CD4-positive, CD25-positive, alpha-beta regulatory T cell (primary cell): ENCODE measurements at regions not wholly inside any gene's neighbourhood (a gene's known extent, or its start where the extent isn't known, plus 50 kb on each side); places are given as distances from the start of the nearest gene placed in this dataset.
"Not testable (repeated sequence)": the region's sequence is repeated elsewhere in the genome, so short reads cannot be mapped to it uniquely, and the experiment has no call there.

Experiments
- ATAC-seq, 2 donors: fragments of 150-1000 bp; cut with Tn5 transposase; one replicate each; pipeline ENCODE4 v1.10.0; 2021; ENCODE audit warnings: low read depth in 2 of 2, moderate number of reproducible peaks in 2 of 2, moderate library complexity in 1 of 2
- DNase-seq, 3 donors: peaks; one replicate each; pipeline versions ENCODE4 v3.0.0 to v3.0.0-alpha.2; 2012 to 2022; ENCODE audit warnings: mixed read lengths in 1 of 3
- H3K27ac ChIP-seq: one replicate; pipeline ENCODE4 v1.7.0; 2013; ENCODE audit warnings: mild to moderate bottlenecking, low read length; ENCODE audit not compliant: insufficient read depth, poor library complexity, severe bottlenecking
- H3K27me3 ChIP-seq: one replicate; pipeline ENCODE4 v1.7.0; 2013; ENCODE audit warnings: low read length; ENCODE audit not compliant: control insufficient read depth, insufficient read depth
- H3K36me3 ChIP-seq: one replicate; pipeline ENCODE4 v1.7.0; 2013; ENCODE audit warnings: mild to moderate bottlenecking, low read length, moderate library complexity; ENCODE audit not compliant: control insufficient read depth, insufficient read depth
- H3K4me1 ChIP-seq: 2 replicates; pipeline ENCODE4 v1.7.0; 2013; ENCODE audit warnings: mild to moderate bottlenecking, low read length; ENCODE audit not compliant: insufficient read depth, control insufficient read depth, poor library complexity, severe bottlenecking
- H3K4me3 ChIP-seq: one replicate; pipeline ENCODE4 v1.7.0; 2013; ENCODE audit warnings: low read depth, mild to moderate bottlenecking, low read length, moderate library complexity
- H3K9me3 ChIP-seq, 2 experiments: 1 replicate in 1 of 2; 2 replicates in 1 of 2; pipeline ENCODE4 v1.7.0; 2013; ENCODE audit warnings: low read length in 2 of 2, mild to moderate bottlenecking in 1 of 2, moderate library complexity in 1 of 2; ENCODE audit not compliant: control insufficient read depth in 2 of 2
- H3K27ac Mint-ChIP-seq, 3 donors: one replicate each; pipeline ENCODE4 v1.8.0; 2020 to 2022; ENCODE audit warnings: mild to moderate bottlenecking in 3 of 3, mixed read lengths in 3 of 3, moderate library complexity in 2 of 3
- H3K27me3 Mint-ChIP-seq: one replicate; pipeline ENCODE4 v1.8.0; 2022; ENCODE audit warnings: mild to moderate bottlenecking, mixed read lengths
- H3K36me3 Mint-ChIP-seq: one replicate; pipeline ENCODE4 v1.8.0; 2020; ENCODE audit warnings: mixed read lengths
- H3K4me1 Mint-ChIP-seq, 4 donors: one replicate each; pipeline ENCODE4 v1.8.0; 2020 to 2022; ENCODE audit warnings: mixed read lengths in 4 of 4, mild to moderate bottlenecking in 1 of 4
- H3K4me3 Mint-ChIP-seq, 4 donors: one replicate each; pipeline ENCODE4 v1.8.0; 2020 to 2022; ENCODE audit warnings: mild to moderate bottlenecking in 4 of 4, mixed read lengths in 4 of 4, moderate library complexity in 3 of 4
- H3K9me3 Mint-ChIP-seq, 7 donors: one replicate each; pipeline ENCODE4 v1.8.0; 2020 to 2022; ENCODE audit warnings: mixed read lengths in 7 of 7, mild to moderate bottlenecking in 3 of 7, moderate library complexity in 2 of 7

DNA sequence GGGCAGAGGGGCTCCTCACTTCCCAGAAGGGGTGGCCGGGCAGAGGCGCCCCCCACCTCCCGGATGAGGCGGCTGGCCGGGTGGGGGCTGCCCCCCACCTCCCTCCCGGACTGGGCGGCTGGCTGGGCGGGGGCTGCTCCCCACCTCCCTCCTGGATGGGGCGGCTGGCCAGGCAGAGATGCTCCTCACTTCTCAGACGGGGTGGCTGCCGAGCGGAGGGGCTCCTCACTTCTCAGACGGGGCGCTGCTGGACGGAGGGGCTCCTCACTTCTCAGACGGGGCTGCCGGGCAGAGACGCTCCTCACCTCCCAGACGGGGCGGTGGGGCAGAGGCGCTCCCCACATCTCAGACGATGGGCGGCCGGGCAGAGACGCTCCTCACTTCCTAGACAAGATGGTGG is 573.3 kb downstream of the C6orf118 start:
- H3K4me3 Mint-ChIP-seq, H3K4me3 ChIP-seq, ATAC-seq, H3K4me1 ChIP-seq, H3K4me1 Mint-ChIP-seq, H3K36me3 Mint-ChIP-seq, H3K9me3 ChIP-seq, H3K27ac Mint-ChIP-seq, H3K27me3 ChIP-seq, DNase-seq, H3K27ac ChIP-seq, H3K27me3 Mint-ChIP-seq, H3K36me3 ChIP-seq: not testable (repeated sequence)
- peaks cover 0 to 16% (median 7%) of the 10 kb centered on the region in 7 donors for H3K9me3 Mint-ChIP-seq

DNA sequence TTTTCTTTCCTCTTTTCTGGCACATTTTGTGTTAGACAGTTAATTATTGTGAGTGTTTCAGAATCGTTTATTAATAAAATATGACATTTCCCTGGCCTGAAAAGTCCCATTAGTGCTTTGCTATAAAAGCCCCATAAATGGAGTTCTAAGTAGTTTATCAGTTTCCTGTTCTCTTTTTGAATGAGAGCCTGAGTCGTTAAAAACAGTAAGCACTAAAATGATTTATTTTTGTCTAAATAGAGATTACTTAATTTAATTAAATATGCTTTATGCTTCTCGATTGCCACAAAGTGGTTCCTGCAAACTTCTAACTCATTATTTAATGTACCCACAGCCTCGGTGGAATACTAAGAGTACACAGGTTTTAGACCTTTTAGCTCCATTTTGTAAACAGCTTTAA is 577.9 kb downstream of the C6orf118 start:
- DNase-seq = no peak
- no peaks in the 10 kb centered on the region for H3K36me3 Mint-ChIP-seq

DNA sequence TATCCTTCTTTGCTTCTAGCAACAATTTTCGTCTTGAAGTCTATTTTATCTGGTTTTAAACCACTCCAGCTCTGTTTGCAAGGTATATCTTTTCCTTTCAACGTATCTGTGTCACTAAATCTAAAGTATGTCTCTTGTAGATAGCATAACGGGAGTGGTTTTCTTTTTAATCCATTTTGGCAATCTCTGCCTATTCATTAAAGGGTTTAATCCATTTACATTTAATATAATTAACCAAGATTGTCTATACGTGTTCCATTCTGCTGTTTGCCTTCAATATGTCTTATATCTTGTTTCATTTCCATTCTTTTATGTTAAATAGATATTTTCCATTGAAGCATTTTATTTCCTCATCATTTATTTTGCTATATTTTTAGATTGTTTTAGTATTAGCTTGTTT is 587.9 kb downstream of the C6orf118 start:
- Mint-ChIP-seq H3K4me1 (no peaks in the 10 kb centered on the region), H3K4me3 (no peak overlapping the region), H3K36me3 (no peaks in the 10 kb centered on the region), H3K9me3 (peaks cover 0 to 16% (median 7%) of the 10 kb centered on the region in 7 donors), H3K27me3 (no peaks in the 10 kb centered on the region), H3K27ac (no peak overlapping the region)
- H3K4me1 ChIP-seq = no peaks in the 10 kb centered on the region
- no peaks in the 10 kb centered on the region for H3K36me3 ChIP-seq
- no peak overlapping the region for H3K27ac ChIP-seq
- no peaks in the 10 kb centered on the region for H3K27me3 ChIP-seq
- no peak for DNase-seq
- ATAC-seq = no peak
- peaks cover 4 to 6% of the 10 kb centered on the region in 2 experiments for H3K9me3 ChIP-seq
- no peak overlapping the region for H3K4me3 ChIP-seq

More for the DNA sequence above, 577.9 kb downstream of the C6orf118 start:
- Mint-ChIP-seq H3K4me3 (no peak overlapping the region), H3K27ac (no peak overlapping the region), H3K9me3 (peaks cover 2 to 13% (median 8%) of the 10 kb centered on the region in 7 donors), H3K4me1 (no peaks in the 10 kb centered on the region), H3K27me3 (no peaks in the 10 kb centered on the region)
- H3K9me3 ChIP-seq = no peaks in the 10 kb centered on the region
- H3K4me3 ChIP-seq = no peak overlapping the region
- H3K4me1 ChIP-seq = no peaks in the 10 kb centered on the region
- no peaks in the 10 kb centered on the region for H3K36me3 ChIP-seq
- H3K27ac ChIP-seq = no peak overlapping the region
- no peak for ATAC-seq
- no peaks in the 10 kb centered on the region for H3K27me3 ChIP-seq

DNA sequence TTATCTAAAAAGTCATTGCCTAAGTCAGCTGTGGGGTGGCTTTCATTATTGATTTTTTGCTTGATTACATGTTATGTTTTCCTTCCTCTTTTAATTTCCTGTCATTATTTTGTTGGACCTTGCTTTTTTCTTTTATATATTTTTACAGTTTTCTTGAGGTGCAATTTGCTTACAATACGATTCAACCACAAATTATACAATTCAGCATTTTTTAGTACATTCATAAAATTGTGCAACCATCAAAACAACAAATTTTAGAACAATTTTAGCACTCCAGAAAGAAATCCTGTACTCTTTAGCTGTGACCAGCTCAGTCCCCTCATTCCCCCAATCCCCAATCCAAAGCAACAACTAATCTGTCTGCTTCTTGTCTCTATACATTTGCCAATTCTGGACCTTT is 608.9 kb downstream of the C6orf118 start:
- no peak overlapping the region for H3K27ac ChIP-seq
- DNase-seq (no peak), ATAC-seq (no peak)
- Mint-ChIP-seq H3K4me3 (no peak overlapping the region), H3K36me3 (no peaks in the 10 kb centered on the region), H3K27me3 (no peaks in the 10 kb centered on the region), H3K9me3 (peaks cover 0 to 15% (median 8%) of the 10 kb centered on the region in 7 donors), H3K4me1 (peaks cover 0 to 4% (median 0%) of the 10 kb centered on the region in 4 donors), H3K27ac (no peak overlapping the region)
- no peak overlapping the region for H3K4me3 ChIP-seq
- no peaks in the 10 kb centered on the region for H3K27me3 ChIP-seq
- peaks cover 0 to 3% of the 10 kb centered on the region in 2 experiments for H3K9me3 ChIP-seq
- no peaks in the 10 kb centered on the region for H3K36me3 ChIP-seq
- no peaks in the 10 kb centered on the region for H3K4me1 ChIP-seq

DNA sequence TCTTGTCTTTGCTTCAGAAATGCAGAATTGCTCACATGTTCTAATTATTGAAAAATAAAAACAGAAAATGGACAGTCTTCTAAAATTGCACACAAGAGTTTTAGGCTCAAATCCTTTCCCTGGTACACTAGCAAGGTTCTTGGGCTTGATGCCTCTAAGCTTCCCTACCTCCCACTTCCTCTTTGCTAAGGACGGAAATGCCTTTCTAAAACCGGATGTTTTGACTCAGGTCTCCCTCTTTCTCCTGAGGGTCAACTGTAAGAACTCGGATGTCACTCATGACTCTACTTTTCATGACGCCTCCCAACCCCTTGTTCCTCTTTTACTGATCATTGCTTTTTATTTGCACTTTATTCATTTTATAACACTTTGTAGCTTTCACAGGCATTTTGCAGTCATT is 613.5 kb downstream of the C6orf118 start:
- no peak for DNase-seq
- peaks cover 0 to 4% (median 0%) of the 10 kb centered on the region in 4 donors for H3K4me1 Mint-ChIP-seq
- H3K4me3 ChIP-seq = no peak overlapping the region
- H3K36me3 ChIP-seq = no peaks in the 10 kb centered on the region
- no peak overlapping the region for H3K27ac ChIP-seq
- peaks cover 5 to 18% (median 11%) of the 10 kb centered on the region in 7 donors for H3K9me3 Mint-ChIP-seq
- H3K27me3 Mint-ChIP-seq = no peaks in the 10 kb centered on the region
- no peaks in the 10 kb centered on the region for H3K36me3 Mint-ChIP-seq
- H3K4me1 ChIP-seq = no peaks in the 10 kb centered on the region
- no peak overlapping the region for H3K27ac Mint-ChIP-seq
- no peaks in the 10 kb centered on the region for H3K27me3 ChIP-seq
- no peak for ATAC-seq
- no peak overlapping the region for H3K4me3 Mint-ChIP-seq
- H3K9me3 ChIP-seq = peaks cover 0 to 4% of the 10 kb centered on the region in 2 experiments

DNA sequence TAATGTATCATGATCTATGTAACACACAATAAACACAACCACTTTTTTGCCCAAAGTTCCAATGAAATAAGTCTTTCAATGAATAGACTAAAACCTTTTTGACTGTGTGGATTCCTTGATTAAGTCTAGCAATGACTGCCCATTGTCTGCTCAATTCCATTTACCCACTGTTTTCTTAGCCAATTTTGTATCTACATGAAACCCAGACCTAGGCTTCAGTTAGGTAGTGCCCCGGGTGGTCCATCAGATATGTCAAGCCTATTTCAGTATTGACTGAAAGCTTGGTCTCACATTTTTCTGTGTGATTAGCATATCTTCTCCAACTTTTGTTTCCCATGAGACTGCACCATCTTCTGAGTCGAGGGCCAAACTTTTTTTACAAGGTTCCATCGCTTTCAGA is 615.0 kb downstream of the C6orf118 start:
- no peaks in the 10 kb centered on the region for H3K27me3 Mint-ChIP-seq
- no peak overlapping the region for H3K4me3 Mint-ChIP-seq
- H3K27ac ChIP-seq = no peak overlapping the region
- peaks cover 0 to 4% (median 0%) of the 10 kb centered on the region in 4 donors for H3K4me1 Mint-ChIP-seq
- no peaks in the 10 kb centered on the region for H3K4me1 ChIP-seq
- peaks cover 0 to 4% of the 10 kb centered on the region in 2 experiments for H3K9me3 ChIP-seq
- H3K4me3 ChIP-seq = no peak overlapping the region
- H3K27me3 ChIP-seq = no peaks in the 10 kb centered on the region
- H3K9me3 Mint-ChIP-seq = peaks cover 5 to 21% (median 11%) of the 10 kb centered on the region in 7 donors
- no peak overlapping the region for H3K27ac Mint-ChIP-seq
- DNase-seq (no peak), ATAC-seq (no peak)
- H3K36me3 Mint-ChIP-seq = no peaks in the 10 kb centered on the region
- no peaks in the 10 kb centered on the region for H3K36me3 ChIP-seq

DNA sequence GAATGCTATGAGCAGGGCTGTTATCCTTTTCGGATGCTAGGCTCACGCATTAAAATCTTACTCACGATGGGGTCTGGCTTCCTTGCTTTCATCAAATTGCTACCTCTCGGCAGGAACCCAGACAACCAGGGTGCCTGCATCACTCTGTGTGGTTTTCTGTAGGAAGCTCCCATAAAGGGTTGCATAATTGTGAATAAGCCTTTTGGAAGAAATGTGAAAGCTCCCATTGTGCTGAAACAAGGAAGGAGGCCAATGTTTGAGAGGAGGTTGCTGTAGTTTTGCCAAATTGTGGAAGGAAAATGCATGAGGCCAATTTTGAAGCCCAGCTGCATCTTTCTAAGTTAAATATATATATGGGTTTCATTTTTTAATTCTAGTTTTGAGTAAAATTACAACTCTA is 615.5 kb downstream of the C6orf118 start:
- no peaks in the 10 kb centered on the region for H3K4me1 ChIP-seq
- H3K27me3 Mint-ChIP-seq = no peaks in the 10 kb centered on the region
- no peak for DNase-seq
- ATAC-seq = no peak
- H3K36me3 Mint-ChIP-seq = no peaks in the 10 kb centered on the region
- no peak overlapping the region for H3K4me3 Mint-ChIP-seq
- H3K27me3 ChIP-seq = no peaks in the 10 kb centered on the region
- H3K9me3 Mint-ChIP-seq = peaks cover 5 to 19% (median 11%) of the 10 kb centered on the region in 7 donors
- no peaks in the 10 kb centered on the region for H3K36me3 ChIP-seq
- H3K27ac Mint-ChIP-seq = no peak overlapping the region
- no peak overlapping the region for H3K4me3 ChIP-seq
- peaks cover 0 to 4% (median 0%) of the 10 kb centered on the region in 4 donors for H3K4me1 Mint-ChIP-seq
- H3K9me3 ChIP-seq = peaks cover 0 to 4% of the 10 kb centered on the region in 2 experiments
- H3K27ac ChIP-seq = no peak overlapping the region

DNA sequence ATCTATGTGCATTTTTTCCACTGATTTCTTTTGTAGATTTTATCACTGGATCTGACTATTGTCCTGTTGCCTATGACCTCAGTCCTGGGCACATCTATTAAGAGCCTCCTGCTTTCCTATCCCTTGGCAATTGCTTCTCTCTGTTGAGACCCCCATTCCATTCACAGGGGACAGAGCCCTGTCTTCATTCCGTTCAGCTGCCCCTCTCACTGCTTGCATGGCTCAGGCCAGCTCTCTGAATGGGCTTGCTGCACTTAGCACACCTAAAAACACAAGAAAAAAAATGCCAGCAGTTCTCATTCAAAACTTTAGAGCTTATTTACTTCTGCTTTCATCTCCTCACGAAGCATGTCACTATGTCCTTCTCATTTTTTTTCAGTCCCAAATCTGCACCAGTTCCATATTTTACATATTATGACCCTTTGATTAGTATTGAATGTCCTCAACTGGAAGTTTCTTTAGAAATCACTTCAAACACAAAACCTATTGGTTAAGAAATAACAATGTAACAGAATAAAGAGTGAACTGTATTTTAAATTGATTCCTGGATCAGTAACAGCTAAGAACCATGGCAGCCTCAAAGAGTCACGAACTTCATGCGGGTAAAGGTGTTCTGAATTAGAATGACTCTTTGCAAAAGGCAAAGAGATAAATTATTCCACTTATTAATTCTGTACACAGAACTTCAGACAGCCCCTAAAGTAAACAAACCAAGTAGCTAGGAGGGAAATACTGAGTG is 616.5 kb downstream of the C6orf118 start:
- Histone ChIP-seq H3K27me3 (no peaks in the 10 kb centered on the region), H3K27ac (no peak overlapping the region), H3K36me3 (no peaks in the 10 kb centered on the region), H3K9me3 (peaks cover 0 to 2% of the 10 kb centered on the region in 2 experiments), H3K4me3 (no peak overlapping the region), H3K4me1 (no peaks in the 10 kb centered on the region)
- Mint-ChIP-seq H3K9me3 (peaks cover 5 to 14% (median 6%) of the 10 kb centered on the region in 7 donors), H3K4me3 (no peak overlapping the region), H3K4me1 (no peaks in the 10 kb centered on the region), H3K36me3 (no peaks in the 10 kb centered on the region), H3K27ac (no peak overlapping the region), H3K27me3 (no peaks in the 10 kb centered on the region)
- ATAC-seq = no peak
- no peak for DNase-seq
